ENCODE measurements at regions not wholly inside any gene's neighbourhood (a gene's known extent, or its start where the extent isn't known, plus 50 kb on each side); places are given as distances from the start of the nearest gene placed in this dataset.

- Histone ChIP-seq H3K9ac (ENCODE audit: low read length) (no peak overlapping the region), H3K9me3 (ENCODE audit: control extremely low read depth in 1 of 3, control insufficient read depth in 2 of 3, insufficient read depth in 1 of 3, low read length in 2 of 3) (no peaks in the 10 kb centered on the region), H2AFZ (ENCODE audit: insufficient read depth, low read depth, low read length, poor library complexity, severe bottlenecking) (no peak overlapping the region), H3K4me2 (replicated peaks; ENCODE audit: low read depth, low read length, poor library complexity, severe bottlenecking) (no peak overlapping the region), H3K4me1 (ENCODE audit: control insufficient read depth in 2 of 2, insufficient read depth in 2 of 2, low read length in 2 of 2) (no peaks in the 10 kb centered on the region), H4K20me1 (ENCODE audit: control insufficient read depth, insufficient read depth, low read length, poor library complexity, severe bottlenecking) (no peaks in the 10 kb centered on the region), H3K4me3 (ENCODE audit: control extremely low read depth in 1 of 5, extremely low read depth in 1 of 5, insufficient read depth in 1 of 5, low read depth in 2 of 5, low read length in 4 of 5) (no peak overlapping the region), H3K27ac (ENCODE audit: low read length in 2 of 2) (no peak overlapping the region), H3K36me3 (replicated peaks in 1 of 2; ENCODE audit: control extremely low read depth in 1 of 2, control insufficient read depth in 1 of 2, extremely low read depth in 1 of 2, insufficient read depth in 2 of 2, low read length in 1 of 2) (no peaks in the 10 kb centered on the region), H3K27me3 (replicated peaks in 1 of 4; ENCODE audit: control extremely low read depth in 1 of 4, control insufficient read depth in 3 of 4, insufficient read depth in 4 of 4, low read length in 3 of 4) (no peaks in the 10 kb centered on the region), H3K79me2 (ENCODE audit: control insufficient read depth, insufficient read depth, low read length) (no peaks in the 10 kb centered on the region)
- CTCF ChIA-PET, result no interaction called here
- Mint-ChIP-seq H3K4me3 (no peak overlapping the region), H3K27ac (no peak overlapping the region), H3K27me3 (no peaks in the 10 kb centered on the region), H3K4me1 (no peaks in the 10 kb centered on the region), H3K9me3 (ENCODE audit: insufficient read depth) (peaks cover 4% of the 10 kb centered on the region)
- POLR2A ChIA-PET, result no interaction called here
- ATAC-seq (ENCODE audit: low read depth) (no peak), DNase-seq (no peak)
- intact Hi-C loops (cut with micrococcal nuclease), result no loop called here
- TF ChIP-seq, protein P1, sequence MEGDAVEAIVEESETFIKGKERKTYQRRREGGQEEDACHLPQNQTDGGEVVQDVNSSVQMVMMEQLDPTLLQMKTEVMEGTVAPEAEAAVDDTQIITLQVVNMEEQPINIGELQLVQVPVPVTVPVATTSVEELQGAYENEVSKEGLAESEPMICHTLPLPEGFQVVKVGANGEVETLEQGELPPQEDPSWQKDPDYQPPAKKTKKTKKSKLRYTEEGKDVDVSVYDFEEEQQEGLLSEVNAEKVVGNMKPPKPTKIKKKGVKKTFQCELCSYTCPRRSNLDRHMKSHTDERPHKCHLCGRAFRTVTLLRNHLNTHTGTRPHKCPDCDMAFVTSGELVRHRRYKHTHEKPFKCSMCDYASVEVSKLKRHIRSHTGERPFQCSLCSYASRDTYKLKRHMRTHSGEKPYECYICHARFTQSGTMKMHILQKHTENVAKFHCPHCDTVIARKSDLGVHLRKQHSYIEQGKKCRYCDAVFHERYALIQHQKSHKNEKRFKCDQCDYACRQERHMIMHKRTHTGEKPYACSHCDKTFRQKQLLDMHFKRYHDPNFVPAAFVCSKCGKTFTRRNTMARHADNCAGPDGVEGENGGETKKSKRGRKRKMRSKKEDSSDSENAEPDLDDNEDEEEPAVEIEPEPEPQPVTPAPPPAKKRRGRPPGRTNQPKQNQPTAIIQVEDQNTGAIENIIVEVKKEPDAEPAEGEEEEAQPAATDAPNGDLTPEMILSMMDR (IDR thresholded peaks at IDR 0.05), result no peak
- no peak for TF ChIP-seq EZH2 (IDR thresholded peaks at IDR 0.05; ENCODE audit: borderline replicate concordance, insufficient read depth, low read depth, low read length, poor library complexity, severe bottlenecking)
- WGBS (ENCODE audit: insufficient coverage), result 82% methylated on average over 1 of the region's 1 CpG
Measured at GRCh38 chr1:106555571-106555970, 500.9 kb upstream of the PRMT6 start.

DNA sequence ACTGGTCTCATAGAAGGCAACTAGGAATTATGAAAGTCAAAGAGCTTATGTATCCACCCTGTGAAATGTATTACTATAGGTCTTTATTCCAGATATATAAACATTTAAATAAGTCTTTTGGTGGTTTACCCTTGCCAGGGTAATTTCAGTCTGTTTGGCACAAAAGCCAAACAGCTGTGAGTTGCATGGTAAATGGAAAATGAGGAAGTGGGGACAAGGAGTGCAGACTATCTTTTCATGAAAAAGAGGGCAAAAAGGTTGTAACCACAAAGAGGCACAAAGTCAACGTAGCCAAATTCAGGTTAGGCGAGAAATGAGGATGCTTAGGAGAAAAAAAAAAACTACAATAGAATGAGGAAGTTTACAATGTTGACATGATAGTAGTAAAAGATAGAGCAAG, 492.3 kb upstream of the PRMT6 start:
- Histone ChIP-seq H3K9ac (ENCODE audit: low read length) (no peak overlapping the region), H2AFZ (ENCODE audit: insufficient read depth, low read depth, low read length, poor library complexity, severe bottlenecking) (no peak overlapping the region), H3K4me1 (ENCODE audit: control insufficient read depth in 2 of 2, insufficient read depth in 2 of 2, low read length in 2 of 2) (no peaks in the 10 kb centered on the region), H3K9me3 (ENCODE audit: control extremely low read depth in 1 of 3, control insufficient read depth in 2 of 3, insufficient read depth in 1 of 3, low read length in 2 of 3) (no peaks in the 10 kb centered on the region), H4K20me1 (ENCODE audit: control insufficient read depth, insufficient read depth, low read length, poor library complexity, severe bottlenecking) (no peaks in the 10 kb centered on the region), H3K79me2 (ENCODE audit: control insufficient read depth, insufficient read depth, low read length) (no peaks in the 10 kb centered on the region), H3K4me2 (replicated peaks; ENCODE audit: low read depth, low read length, poor library complexity, severe bottlenecking) (no peak overlapping the region), H3K27me3 (replicated peaks in 1 of 4; ENCODE audit: control extremely low read depth in 1 of 4, control insufficient read depth in 3 of 4, insufficient read depth in 4 of 4, low read length in 3 of 4) (no peaks in the 10 kb centered on the region), H3K27ac (ENCODE audit: low read length in 2 of 2) (no peak overlapping the region), H3K4me3 (ENCODE audit: control extremely low read depth in 1 of 5, extremely low read depth in 1 of 5, insufficient read depth in 1 of 5, low read depth in 2 of 5, low read length in 4 of 5) (no peak overlapping the region), H3K36me3 (replicated peaks in 1 of 2; ENCODE audit: control extremely low read depth in 1 of 2, control insufficient read depth in 1 of 2, extremely low read depth in 1 of 2, insufficient read depth in 2 of 2, low read length in 1 of 2) (no peaks in the 10 kb centered on the region)
- Mint-ChIP-seq H3K4me3 (no peak overlapping the region), H3K27me3 (no peaks in the 10 kb centered on the region), H3K27ac (no peak overlapping the region), H3K4me1 (no peaks in the 10 kb centered on the region), H3K9me3 (ENCODE audit: insufficient read depth) (peaks cover 3% of the 10 kb centered on the region)
- intact Hi-C loops (cut with micrococcal nuclease), result no loop called here
- CTCF ChIA-PET, result no interaction called here
- DNase-seq (no peak), ATAC-seq (ENCODE audit: low read depth) (no peak)
- WGBS (ENCODE audit: insufficient coverage), result no CpG with 5 or more reads among the region's 2 CpGs
- POLR2A ChIA-PET, result no interaction called here
- TF ChIP-seq EZH2 (IDR thresholded peaks at IDR 0.05; ENCODE audit: borderline replicate concordance, insufficient read depth, low read depth, low read length, poor library complexity, severe bottlenecking), result no peak
- TF ChIP-seq, protein P1 (IDR thresholded peaks at IDR 0.05), result no peak
